ENCODE measurements at regions not wholly inside any gene's neighbourhood (a gene's known extent, or its start where the extent isn't known, plus 50 kb on each side); places are given as distances from the start of the nearest gene placed in this dataset.

- DNase-seq (ENCODE audit: low read depth, low spot score): no peak
- POLR2A ChIA-PET: no interaction called here
- intact Hi-C loops (cut with micrococcal nuclease): no loop called here
- Histone ChIP-seq H3K4me3 (replicated peaks in 1 of 3; ENCODE audit: insufficient read depth in 1 of 3, low read depth in 1 of 3, low read length in 3 of 3) (no peak overlapping the region), H4K20me1 (replicated peaks; ENCODE audit: control insufficient read depth, extremely low read depth, insufficient read depth, low read length) (no peaks in the 10 kb centered on the region), H3K4me2 (ENCODE audit: insufficient read depth, low read length) (no peak overlapping the region), H3K36me3 (ENCODE audit: control insufficient read depth in 2 of 2, extremely low read depth in 1 of 2, insufficient read depth in 2 of 2, low read length in 2 of 2) (no peaks in the 10 kb centered on the region), H3K27me3 (ENCODE audit: control insufficient read depth in 2 of 2, insufficient read depth in 2 of 2, low read length in 2 of 2) (peaks cover 4 to 8% of the 10 kb centered on the region in 2 experiments), H3K4me1 (ENCODE audit: control insufficient read depth, extremely low read depth, insufficient read depth, low read length) (no peaks in the 10 kb centered on the region), H3K9me1 (replicated peaks; ENCODE audit: control insufficient read depth, extremely low read depth, insufficient read depth, low read length) (no peaks in the 10 kb centered on the region), H3K9me3 (replicated peaks; ENCODE audit: control insufficient read depth, insufficient read depth, low read length) (no peaks in the 10 kb centered on the region), H2AFZ (ENCODE audit: low read depth, low read length) (no peak overlapping the region), H3K27ac (ENCODE audit: insufficient read depth, low read depth, low read length) (no peak overlapping the region), H3K9ac (replicated peaks; ENCODE audit: extremely low read depth, insufficient read depth, low read length) (no peak overlapping the region), H3K79me2 (ENCODE audit: control insufficient read depth, insufficient read depth, low read length) (no peaks in the 10 kb centered on the region)
- TF ChIP-seq MYC (IDR thresholded peaks at IDR 0.05; ENCODE audit: low read depth, low read length) (no peak), GATA2 (IDR thresholded peaks at IDR 0.05; ENCODE audit: insufficient read depth, insufficient read length, low read depth, low read length) (no peak), EZH2 (IDR thresholded peaks at IDR 0.05; ENCODE audit: borderline replicate concordance, low read depth, low read length, severe bottlenecking) (no peak), FOS (IDR thresholded peaks at IDR 0.05; ENCODE audit: borderline replicate concordance, insufficient read depth, low read length) (no peak), POLR2AphosphoS5 (IDR thresholded peaks at IDR 0.05; ENCODE audit: insufficient read depth, low read depth, low read length) (no peak), JUN (IDR thresholded peaks at IDR 0.05; ENCODE audit: borderline replicate concordance, insufficient read depth, insufficient read length, low read depth) (no peak), POLR2A (IDR thresholded peaks at IDR 0.05; ENCODE audit: low read depth, low read length) (no peak), MAX (IDR thresholded peaks at IDR 0.05; ENCODE audit: insufficient read depth, insufficient read length) (no peak), CTCF (IDR thresholded peaks at IDR 0.05; ENCODE audit: extremely low read depth in 1 of 2, insufficient read depth in 1 of 2, low read depth in 1 of 2, low read length in 2 of 2) (no peak)
- no TSS peak for BruUV-seq (replicated peaks)
- CTCF ChIA-PET: no interaction called here
- dilution Hi-C loops (cut with MboI; ENCODE audit: extremely low pct_ligation_motif_present, low sequenced_read_pairs): no loop called here
- no peak for FAIRE-seq
Measured at GRCh38 chr2:200051611-200051945, 96.2 kb downstream of the MAIP1 start.

Data from endothelial cell of umbilical vein (primary cell).